CD4-positive, alpha-beta T cell treated with Interleukin-4 for 4 hours (primary cell): ENCODE measurements at regions not wholly inside any gene's neighbourhood (a gene's known extent, or its start where the extent isn't known, plus 50 kb on each side); places are given as distances from the start of the nearest gene placed in this dataset.
"Not testable (repeated sequence)": the region's sequence is repeated elsewhere in the genome, so short reads cannot be mapped to it uniquely, and the experiment has no call there.

Experiments used
- DNase-seq: peaks from one replicate; pipeline ENCODE4 v3.0.0-alpha.2; 2020

DNA sequence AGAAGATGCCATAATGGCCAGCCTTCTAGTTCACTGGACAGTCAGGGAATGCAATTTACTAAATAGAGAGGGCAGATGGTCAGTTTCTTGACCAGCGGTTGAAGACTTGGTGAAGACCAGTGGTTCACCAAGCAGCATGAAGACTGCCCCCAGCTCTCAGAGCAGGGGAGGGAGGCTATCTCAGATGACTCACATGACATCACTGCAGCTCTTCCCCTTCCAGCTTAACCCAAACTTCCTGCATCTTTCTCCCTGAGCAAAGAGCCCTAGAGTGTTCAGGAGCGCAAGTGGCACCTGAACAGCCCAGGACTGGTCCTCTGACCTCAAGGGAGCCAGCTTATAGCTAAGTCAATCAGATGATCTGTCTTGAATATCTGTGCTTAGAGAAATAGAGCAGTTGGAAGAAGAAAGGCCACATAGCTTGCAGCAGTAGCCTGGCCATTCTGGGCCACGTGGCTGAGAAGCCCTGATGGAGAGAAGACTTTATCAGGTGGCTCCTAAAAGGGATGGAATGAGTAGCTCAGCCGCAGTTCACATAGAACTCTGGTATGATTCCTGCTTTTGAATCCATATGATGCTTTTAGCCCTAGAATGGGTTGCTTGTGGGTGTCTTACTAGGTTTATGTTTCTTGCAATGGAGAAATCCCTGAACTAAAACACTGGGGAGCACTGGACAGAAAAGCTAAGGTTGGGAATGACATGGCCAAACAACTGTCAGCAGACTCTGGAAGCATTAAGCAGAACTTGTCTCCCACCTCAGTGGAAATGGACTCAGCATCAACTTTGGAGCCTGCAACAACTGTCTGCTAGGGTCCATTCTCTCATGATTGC is 392.1 kb upstream of the CCL2 start:
- no peak for DNase-seq

DNA sequence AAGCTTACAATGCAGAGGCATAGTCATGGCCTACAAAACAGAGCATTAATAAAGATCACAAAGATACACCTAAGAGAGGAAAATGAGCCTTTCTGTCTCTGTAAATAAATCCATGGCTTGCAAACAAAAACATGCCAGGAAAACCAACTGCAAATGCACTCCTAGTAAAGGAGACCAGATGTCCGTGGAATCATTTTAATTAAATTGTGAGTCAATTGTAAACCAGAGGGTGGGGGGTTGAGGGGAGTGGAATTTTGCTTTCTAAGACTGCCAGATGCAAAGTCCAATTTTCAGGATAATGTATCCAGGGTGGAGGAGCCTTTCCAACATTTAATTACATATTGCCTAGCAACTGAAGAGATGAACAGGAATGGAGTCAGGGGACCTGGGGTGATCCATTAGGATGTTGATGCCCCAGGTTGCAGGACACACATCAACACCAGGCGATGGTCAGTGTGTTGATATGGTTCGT is 390.3 kb upstream of the CCL2 start:
- no peak for DNase-seq

DNA sequence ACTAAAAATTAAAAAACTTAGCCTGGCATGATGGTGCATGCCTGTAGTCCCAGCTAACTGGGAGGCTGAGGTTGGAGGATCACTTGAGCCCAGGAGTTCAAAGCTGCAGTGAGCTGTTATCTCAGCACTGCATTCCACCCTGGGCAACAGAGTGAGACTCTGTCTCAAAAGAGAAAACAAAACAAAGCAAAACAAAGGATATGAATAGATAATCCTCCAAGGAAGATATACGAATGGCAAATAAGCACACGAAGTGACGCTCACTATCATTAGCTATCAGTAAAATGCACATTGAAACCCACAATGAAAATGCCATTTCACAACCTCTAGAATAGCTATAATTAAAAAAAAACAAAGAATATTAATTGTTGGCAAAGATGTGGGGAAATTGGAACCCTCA is 386.2 kb upstream of the CCL2 start:
- no peak for DNase-seq

DNA sequence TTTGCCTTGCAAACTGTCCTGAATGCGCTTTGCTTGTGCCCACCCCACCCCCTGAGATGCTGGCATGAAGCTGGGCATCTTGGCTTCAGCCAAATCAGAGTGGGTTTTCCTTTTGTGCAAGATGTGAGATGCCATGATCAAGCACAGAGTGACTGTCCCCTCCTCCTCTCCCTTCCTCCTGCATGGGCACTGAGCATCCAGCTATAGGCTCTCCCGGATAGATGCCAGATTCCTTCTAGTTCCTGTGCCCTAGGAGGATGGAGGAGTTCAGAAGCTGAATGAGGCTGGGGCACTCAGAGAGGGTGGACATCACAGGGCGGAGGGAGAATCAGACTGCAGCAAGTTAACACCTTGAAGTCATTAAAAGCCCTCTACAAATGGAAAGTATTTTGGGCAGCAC is 384.1 kb upstream of the CCL2 start:
- DNase-seq: no peak

DNA sequence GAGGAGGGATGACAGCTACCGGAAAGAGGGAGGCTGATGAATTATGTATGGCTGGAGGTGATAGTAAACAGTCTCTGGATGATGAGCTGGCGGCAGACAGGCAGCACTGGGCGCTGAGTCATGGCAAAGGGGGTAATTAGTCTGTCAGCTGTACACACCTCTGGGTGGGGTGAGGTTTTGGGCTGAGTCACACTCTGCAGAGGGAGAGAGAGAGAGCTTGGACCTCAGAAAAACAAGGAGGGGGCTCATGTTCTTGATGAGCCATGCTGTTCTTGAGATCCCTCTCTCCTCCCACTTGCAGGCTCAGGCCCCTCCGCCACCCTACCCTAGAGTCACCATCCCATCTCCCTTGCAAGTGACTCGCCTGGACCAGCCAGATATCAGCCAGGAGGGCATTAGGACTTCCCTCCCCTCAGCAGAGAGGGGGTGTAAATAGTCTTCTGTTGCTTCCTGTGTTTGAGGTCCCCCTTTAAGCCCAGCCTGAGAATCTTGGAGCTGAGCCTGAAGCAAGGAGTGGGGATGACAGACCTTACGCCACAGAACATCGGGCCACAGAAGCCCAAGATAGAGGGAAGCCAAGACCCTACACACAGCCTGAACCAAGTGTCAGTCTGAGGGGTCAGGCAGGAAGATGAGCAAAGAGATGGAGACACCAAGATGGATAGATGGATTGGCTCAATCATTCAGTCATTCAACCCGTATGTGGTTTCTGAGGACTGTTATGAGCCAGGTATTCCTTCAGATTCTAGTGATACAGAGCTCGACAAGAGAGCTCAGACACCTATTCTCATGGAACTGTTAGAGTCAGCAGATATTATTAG is 383.2 kb upstream of the CCL2 start:
- no peak for DNase-seq

DNA sequence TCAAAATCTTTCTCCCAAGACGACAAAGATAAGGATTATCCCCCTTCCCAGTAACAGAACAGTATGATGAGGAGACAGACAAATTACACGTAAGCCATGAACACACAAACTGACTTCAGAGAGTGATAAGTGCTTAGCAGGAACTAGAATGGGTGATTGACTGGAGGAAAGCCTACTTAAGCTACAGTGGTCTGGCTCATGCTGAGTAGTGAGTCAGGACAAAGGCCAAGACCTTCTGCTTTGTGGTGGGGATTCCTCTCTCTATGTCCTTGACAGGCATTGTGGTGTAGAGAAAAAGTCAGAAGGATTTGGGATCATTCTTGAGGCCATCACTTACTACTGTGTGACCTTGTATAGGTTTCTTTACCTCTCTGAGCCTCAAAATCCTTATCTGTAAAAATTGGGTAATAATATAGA is 381.9 kb upstream of the CCL2 start:
- DNase-seq: no peak

DNA sequence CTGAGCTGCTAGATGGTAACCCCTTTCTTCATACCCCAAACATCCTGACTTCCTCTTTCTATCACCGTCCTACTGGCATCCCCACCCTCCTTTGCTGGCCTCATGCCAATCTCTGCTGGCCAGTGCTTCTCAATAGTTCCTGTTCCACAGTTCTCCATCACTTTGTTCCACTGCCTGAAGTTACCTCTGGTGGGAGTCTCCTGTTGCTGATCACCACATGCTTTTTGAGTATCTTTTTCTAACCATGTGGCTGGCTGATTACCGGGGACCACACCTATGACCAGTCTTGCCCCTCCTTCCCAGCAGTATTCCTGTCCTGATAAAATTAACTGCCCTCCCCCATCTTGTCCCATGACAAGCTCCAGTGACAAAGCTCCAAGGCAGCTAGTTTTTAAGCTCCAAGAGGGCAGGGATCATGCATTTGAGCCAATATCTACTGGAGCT is 380.4 kb upstream of the CCL2 start:
- no peak for DNase-seq

DNA sequence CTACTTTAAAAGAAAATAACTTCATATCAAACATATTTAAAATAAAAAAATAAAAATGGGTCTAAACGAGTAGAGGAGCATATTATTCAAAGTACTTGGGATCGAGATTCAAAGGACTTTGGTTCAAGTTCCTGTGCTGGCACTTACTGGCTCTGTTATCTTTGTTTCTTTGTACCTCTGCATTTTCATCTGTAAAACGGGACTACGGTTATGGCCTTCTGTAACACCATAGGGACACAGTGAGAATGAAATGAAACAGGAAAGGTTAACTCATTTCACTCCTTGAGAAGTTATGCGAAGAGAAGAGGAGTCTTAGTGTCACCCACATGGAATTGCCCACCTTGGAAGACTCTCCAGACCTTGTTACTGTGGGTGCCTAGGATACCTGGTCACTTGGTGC is 379.1 kb upstream of the CCL2 start:
- DNase-seq: no peak

DNA sequence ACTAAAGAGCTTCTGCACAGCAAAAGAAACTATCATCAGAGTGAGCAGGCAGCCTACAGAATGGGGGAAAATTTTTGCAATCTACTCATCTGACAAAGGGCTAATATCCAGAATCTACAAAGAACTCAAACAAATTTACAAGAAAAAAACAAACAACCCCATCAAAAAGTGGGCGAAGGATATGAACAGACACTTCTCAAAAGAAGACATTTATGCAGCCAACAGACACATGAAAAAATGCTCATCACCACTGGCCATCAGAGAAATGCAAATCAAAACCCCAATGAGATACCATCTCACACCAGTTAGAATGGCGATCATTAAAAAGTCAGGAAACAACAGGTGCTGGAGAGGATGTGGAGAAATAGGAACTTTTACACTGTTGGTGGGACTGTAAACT is 372.8 kb upstream of the CCL2 start:
- DNase-seq: not testable (repeated sequence)

DNA sequence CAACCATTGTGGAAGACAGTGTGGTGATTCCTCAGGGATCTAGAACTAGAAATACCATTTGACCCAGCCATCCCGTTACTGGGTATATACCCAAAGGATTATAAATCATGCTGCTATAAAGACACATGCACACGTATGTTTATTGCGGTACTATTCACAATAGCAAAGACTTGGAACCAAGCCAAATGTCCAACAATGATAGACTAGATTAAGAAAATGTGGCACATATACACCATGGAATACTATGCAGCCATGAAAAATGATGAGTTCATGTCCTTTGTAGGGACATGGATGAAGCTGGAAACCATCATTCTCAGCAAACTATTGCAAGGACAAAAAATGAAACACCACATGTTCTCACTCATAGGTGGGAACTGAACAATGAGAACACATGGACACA is 372.4 kb upstream of the CCL2 start:
- not testable (repeated sequence) for DNase-seq

DNA sequence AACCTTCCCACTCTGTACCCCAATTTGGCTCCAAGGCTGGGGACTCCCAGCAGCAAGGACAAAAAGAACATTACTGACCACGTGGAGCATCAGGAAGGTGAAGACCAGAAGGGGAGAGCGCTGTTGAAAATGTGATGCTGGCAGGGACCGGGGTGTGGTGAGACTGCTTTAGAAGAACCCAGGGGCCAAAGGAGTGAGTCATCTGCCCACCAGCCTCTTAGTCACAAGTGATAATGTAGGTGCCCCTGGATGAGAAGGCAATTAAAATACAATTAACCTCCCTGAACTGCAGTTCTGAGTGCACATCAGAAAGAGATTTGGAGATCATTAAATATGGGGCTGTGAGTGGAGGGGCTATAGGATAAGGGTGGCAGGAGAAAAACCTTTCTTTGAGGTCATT is 366.6 kb upstream of the CCL2 start:
- no peak for DNase-seq

DNA sequence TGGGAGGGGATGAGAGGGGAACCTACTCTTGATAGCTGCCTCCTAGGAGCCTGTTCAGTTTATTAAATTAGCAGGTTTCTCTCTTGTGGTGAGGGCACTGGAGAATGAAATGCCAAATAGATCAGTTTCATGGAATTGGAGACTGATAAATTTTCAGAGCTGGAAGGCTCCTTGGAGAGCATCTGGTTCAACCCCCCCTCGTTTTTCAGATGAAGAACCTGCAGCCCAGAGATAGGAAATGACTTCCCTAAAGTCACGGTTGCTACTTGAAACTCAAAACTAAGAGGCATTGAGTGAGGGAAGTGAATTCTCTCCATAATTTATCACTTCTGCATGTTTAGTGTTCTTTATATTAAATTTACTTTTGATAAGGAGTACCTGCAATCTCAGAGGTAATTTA is 366.0 kb upstream of the CCL2 start:
- DNase-seq: no peak

DNA sequence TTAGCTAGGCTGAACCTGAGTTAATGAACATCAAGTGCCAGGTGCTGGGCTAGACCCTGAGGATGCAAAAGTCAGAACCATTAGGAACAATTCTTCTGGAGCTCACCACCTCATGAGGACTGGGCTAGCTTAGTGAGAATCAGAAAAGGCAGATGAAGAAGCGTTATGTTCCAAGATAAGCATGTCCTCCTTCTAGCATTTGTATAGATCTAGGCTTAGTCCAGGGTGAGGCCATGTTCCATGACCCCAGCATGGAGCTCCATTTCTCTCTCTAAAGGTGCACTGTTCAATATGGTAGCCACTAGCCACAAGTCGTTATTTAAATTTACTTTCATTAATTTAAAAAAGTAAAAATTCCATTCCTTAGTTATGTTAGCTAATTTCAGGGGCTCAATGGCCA is 365.3 kb upstream of the CCL2 start:
- no peak for DNase-seq

DNA sequence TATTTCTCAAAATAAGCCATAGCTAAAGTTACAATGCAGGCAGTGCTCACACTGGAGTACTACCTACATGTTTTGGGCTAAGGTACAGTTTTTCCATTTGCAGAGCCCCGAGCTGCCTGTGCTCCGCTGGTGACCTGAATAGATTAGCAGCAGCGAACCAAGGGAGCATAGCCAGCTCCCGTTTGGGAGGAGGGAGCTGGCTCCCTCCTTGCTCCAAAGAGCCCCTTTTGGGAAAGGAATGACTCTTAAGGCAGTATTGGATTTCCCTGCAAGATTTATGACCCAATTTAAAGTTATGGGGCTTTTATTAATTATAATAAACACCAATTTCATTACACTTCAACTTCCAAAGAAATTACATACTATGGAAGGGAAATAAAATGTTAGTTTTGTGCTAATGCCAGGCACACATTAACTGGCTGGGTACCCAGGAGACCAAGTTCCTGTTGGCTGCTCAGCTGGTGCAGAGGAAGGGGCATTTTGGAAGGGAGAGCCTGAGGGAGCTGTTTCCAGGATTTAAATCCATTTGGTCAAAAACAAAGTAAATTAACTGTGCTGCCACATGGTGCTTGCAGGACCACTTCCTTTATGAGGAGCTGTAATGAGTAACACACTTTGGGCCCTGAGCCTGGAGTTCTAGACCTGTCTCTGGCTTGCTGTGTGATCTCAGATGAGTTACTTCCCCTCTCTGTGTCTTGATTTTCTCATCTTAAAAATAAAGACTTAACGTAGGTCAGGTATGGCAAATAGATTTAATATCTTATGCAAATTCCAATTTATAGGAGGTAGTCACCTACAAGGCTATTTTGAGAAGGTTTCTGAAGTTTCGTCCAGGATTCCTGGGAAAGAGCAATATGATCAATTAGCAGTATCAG is 362.1 kb upstream of the CCL2 start:
- no peak for DNase-seq

DNA sequence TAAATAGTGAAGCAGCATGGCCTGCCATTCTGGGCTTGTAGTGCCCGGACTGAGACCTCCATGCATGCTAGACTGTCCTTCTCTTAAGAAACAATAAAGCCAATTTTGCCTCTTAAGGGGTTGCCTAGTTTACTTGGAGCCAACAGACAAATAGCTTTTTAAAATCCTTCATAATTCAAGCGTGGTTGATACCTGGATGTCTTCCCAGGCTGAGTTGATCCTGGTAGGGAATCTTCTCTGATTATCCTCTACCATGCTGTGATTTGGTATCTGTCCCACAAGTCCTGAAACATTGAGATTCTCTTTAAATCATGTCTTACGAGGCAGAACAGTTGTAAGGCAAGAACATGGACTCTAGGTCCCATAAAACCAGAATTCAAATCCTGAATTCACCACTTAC is 359.6 kb upstream of the CCL2 start:
- DNase-seq: no peak

DNA sequence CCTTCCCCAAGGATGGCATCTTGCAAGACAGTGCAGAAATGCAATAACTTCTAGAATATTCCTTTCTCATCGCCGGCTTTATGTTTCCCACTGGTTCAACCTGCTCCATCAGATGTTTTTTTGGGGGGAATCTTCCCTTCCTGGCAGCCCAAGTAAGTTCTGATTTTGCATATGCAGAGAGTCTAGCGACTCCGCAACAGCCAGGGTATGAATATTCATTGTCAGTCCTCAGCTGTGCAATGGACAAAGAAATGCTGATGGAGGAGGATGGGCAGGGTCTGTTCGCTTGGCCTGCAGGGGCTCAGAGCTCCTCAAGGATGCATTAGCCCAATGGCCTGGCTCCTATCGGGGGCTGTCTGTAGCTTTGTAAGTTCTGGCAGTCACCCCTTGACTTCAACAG is 358.8 kb upstream of the CCL2 start:
- no peak for DNase-seq

DNA sequence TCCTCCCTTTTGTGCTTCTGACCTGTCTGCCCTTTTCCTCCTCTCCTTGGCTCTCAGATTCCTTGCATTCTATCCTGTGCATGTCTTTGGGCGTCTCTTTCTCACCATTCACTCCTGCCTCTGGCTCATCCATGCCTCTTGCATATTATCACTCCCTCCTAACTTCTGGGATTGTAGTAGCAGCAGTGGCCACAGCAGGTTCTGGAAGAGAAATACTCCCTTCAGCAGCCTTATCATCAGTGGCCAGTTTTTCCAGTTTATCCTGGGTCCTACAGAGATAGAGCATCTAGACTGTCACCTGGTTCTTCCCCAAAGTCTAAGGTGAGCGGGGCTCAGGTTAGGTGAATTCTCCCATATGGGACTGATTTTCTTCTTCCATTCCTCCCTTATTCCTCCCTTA is 354.0 kb upstream of the CCL2 start:
- no peak for DNase-seq

DNA sequence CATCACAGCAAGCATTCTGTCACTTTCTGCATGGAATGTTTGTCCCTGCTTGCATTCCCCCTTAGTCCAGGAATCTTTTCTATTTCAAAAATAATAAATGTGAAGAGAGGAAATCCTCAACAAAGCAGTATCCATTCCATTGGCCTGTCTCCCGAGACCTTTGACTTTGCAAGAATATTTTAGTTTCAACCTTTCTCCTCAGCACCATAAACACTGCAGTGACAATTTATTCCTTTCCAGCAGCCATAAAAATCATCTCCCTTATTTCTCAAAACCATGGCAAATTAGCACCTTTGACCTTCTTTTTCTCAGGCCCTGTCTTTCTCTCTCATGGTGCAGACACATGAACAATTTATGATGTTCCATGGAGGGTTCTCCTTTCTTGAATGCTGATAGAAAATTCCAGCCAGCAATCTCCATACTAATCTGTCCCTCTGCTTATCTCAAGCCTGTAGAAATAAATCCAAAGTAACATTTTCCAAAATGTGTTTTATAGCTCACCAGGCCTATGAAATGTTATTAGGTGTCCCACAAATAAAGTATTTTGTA is 352.1 kb upstream of the CCL2 start:
- no peak for DNase-seq

DNA sequence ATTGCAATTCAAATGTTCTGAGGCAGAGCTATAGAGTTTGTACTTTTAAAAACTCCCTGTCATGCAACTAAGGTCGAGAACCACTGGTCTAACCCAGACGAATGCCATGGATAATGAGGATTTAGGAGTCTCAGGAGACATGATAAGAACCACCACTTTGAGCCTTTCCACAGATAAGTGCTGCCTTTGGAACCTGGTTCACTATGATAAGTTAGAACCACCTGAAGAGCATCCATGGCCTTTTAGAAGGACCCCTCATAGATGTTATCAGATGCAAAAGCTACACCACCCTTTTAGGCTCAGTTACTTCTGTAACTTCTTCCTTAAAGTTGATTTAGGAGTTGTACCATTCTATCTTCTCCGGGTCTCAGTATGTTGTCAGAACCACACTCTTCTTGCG is 350.6 kb upstream of the CCL2 start:
- no peak for DNase-seq

DNA sequence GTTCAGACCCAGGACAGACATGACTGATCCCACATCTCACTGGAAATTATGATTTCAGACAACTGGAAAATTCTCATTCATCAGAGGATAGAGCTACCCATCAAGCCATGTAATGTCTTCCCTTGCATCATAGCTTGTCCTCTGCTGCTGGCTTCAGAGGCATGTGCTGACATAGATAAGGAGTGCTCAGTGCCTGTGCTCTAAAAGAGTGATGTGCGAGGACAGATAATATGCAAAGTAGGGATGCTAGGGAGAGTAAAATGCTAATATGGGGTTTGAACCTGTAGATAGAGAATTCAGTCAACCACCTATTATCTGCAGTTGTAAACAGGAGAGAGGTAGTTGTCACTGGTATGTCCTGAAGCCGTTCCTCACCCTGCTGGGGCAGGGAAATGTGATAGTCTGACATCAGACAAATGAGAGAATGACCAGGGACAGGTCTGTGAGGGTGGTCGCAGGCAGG is 349.7 kb upstream of the CCL2 start:
- no peak for DNase-seq

DNA sequence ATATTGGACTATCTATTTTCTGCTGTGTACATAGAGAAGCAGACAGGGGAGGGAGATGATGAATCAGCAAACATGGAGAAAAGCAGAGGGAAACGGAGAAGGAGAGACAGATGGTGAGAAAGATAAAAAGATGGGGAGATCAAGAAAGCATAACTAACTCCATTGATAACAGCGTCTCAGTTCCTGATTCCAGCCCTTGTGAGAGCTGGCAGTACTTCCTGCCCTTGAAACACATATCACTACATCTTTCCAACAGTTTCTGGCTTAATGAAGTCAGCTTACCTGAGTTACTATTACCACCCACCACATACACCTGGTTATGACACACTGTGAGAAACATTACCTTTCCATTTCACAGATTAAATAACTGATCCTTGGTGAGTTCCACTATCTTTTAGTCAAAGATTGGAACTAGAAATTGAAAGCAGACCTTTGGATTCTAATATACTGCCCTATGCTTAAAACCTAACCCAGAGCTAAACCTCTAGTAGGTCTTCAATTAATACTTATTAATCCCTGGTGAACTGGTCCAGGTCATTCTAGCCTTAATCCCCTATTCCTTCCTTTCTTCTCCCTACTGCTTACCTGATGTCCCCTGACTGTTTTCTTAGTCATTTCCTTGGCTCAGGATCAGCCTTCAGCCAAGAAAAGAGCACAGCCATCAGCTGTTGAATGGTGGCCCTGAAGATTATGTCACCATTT is 346.6 kb upstream of the CCL2 start:
- no peak for DNase-seq

DNA sequence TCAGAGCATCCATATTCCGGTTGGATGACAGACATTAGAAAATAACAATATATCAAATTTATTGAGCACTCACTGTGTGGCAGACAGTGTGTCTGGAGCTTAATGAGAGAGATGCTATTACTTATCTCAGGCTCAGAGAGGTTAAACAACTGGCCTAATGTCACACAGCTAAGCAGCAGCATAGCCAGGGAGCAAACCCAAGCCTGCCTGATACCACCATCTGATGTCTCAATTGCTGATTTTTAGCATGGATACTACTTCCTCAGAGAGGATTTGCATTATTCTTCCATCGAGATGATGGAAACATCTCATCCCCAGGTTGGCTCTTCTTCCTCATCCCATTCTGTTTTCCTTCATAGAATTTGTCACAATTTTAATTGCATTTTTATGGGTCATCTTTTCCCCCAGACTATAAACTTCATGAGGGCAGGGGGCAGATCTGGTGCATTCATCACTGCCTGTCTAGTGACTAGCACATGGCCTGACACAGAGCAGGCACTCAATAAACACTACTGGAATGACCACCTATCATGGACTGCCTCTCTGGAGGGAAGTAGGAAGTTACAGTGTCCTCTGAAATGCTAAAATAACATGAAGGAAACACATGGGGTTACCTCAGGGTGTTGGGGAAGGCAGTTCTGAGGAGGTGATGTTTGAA is 344.8 kb upstream of the CCL2 start:
- no peak for DNase-seq
